H1 (cell line): ENCODE measurements at regions not wholly inside any gene's neighbourhood (a gene's known extent, or its start where the extent isn't known, plus 50 kb on each side); places are given as distances from the start of the nearest gene placed in this dataset.

Experiments used
- ASH2L ChIP-seq: fragments of 200-600, 300-600 bp; sonication (generic); IDR thresholded peaks from one replicate; pipeline ENCODE4 v1.7.1; 2017; ENCODE audit warnings: low read length
- ATF3 ChIP-seq: IDR thresholded peaks from 2 replicates; pipeline ENCODE4 v1.6.1; 2011; ENCODE audit warnings: low read depth, mild to moderate bottlenecking, low read length; ENCODE audit not compliant: insufficient read depth
- BCL11A ChIP-seq, 2 experiments: IDR thresholded peaks; one replicate each; pipeline ENCODE4 v1.6.1; 2011; ENCODE audit warnings: low read depth in 2 of 2, low read length in 2 of 2, mild to moderate bottlenecking in 2 of 2
- BRCA1 ChIP-seq: IDR thresholded peaks from 2 replicates; pipeline ENCODE4 v1.6.1; 2012; ENCODE audit warnings: low read depth, low read length, improper control_type of control experiment
- CREB1 ChIP-seq: IDR thresholded peaks from 2 replicates; pipeline ENCODE4 v1.6.1; 2012; ENCODE audit warnings: inconsistent platforms
- CTCF ChIP-seq, 3 experiments: IDR thresholded peaks; 1 replicate in 2 of 3; 2 replicates in 1 of 3; pipeline versions ENCODE4 v1.5.1 to v1.6.1; 2011; ENCODE audit warnings: low read length in 3 of 3, mild to moderate bottlenecking in 3 of 3, inconsistent platforms in 2 of 3, low read depth in 1 of 3, moderate library complexity in 1 of 3; ENCODE audit not compliant: insufficient read depth in 1 of 3; ENCODE audit errors: control extremely low read depth in 1 of 3
- EZH2 ChIP-seq: fragments of 200-600 bp; sonication (generic); IDR thresholded peaks from 2 replicates; pipeline ENCODE4 v1.7.1; 2012; ENCODE audit warnings: low read depth, mild to moderate bottlenecking, moderate library complexity, low read length, inconsistent platforms; ENCODE audit not compliant: severe bottlenecking
- GABPA ChIP-seq: IDR thresholded peaks from 2 replicates; pipeline ENCODE4 v1.6.1; 2011; ENCODE audit warnings: mild to moderate bottlenecking, low read length, moderate library complexity, borderline replicate concordance; ENCODE audit not compliant: insufficient read depth
- MAX ChIP-seq: IDR thresholded peaks from 2 replicates; pipeline ENCODE4 v1.6.1; 2012; ENCODE audit warnings: inconsistent platforms
- POLR2AphosphoS5 ChIP-seq: IDR thresholded peaks from 2 replicates; pipeline ENCODE4 v1.6.1; 2011; ENCODE audit warnings: low read depth, low read length
- SP1 ChIP-seq: IDR thresholded peaks from 2 replicates; pipeline ENCODE4 v1.6.1; 2011; ENCODE audit warnings: low read depth, low read length
- SP4 ChIP-seq: IDR thresholded peaks from 2 replicates; pipeline ENCODE4 v1.6.1; 2012; ENCODE audit warnings: low read length, inconsistent platforms
- TAF1 ChIP-seq: IDR thresholded peaks from 2 replicates; pipeline ENCODE4 v1.6.1; 2011; ENCODE audit warnings: mild to moderate bottlenecking, low read depth, low read length
- TBP ChIP-seq: IDR thresholded peaks from 2 replicates; pipeline ENCODE4 v1.6.1; 2011; ENCODE audit warnings: low read depth, low read length, improper control_type of control experiment

- TF ChIP-seq CTCF (IDR thresholded peaks at IDR 0.05; ENCODE audit: control extremely low read depth in 1 of 3, insufficient read depth in 1 of 3, low read depth in 1 of 3, low read length in 3 of 3): no peak
- TF ChIP-seq TAF1: no peak
- TF ChIP-seq CREB1: no peak
- no peak for TF ChIP-seq BCL11A (IDR thresholded peaks at IDR 0.05; ENCODE audit: low read depth in 2 of 2, low read length in 2 of 2)
- TF ChIP-seq ATF3: no peak
- no peak for TF ChIP-seq SP4
- TF ChIP-seq POLR2AphosphoS5: no peak
- no peak for TF ChIP-seq GABPA
- TF ChIP-seq EZH2: no peak
- TF ChIP-seq TBP: no peak
- no peak for TF ChIP-seq SP1
- TF ChIP-seq BRCA1: no peak
- no peak for TF ChIP-seq ASH2L
- no peak for TF ChIP-seq MAX
These were observed 91.8 kb downstream of the CBLN2 start for GRCh38 chr18:72452328-72452727.
